ENCODE measurements at regions not wholly inside any gene's neighbourhood (a gene's known extent, or its start where the extent isn't known, plus 50 kb on each side); places are given as distances from the start of the nearest gene placed in this dataset.

DNA sequence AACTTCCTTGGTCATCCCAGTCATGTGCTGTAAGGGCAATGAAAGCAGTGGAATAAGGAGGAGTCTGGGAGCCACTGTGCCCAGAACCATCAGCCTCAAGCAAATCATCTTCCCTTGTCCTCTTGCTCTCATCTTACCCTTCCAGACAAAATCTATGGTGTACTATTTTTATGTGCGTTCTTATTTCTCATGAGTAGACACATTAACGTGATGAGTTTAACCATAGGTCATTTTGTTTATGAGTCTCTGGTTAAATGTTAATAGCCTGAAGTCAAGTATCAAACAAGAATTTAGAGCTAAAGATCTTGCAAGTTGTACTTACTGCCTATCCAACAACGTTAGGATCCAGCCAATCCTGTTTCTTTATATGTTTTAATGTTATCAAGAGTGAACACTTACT lies 495.3 kb downstream of the SPRY1 start (continued):
- TF ChIP-seq, protein P1, sequence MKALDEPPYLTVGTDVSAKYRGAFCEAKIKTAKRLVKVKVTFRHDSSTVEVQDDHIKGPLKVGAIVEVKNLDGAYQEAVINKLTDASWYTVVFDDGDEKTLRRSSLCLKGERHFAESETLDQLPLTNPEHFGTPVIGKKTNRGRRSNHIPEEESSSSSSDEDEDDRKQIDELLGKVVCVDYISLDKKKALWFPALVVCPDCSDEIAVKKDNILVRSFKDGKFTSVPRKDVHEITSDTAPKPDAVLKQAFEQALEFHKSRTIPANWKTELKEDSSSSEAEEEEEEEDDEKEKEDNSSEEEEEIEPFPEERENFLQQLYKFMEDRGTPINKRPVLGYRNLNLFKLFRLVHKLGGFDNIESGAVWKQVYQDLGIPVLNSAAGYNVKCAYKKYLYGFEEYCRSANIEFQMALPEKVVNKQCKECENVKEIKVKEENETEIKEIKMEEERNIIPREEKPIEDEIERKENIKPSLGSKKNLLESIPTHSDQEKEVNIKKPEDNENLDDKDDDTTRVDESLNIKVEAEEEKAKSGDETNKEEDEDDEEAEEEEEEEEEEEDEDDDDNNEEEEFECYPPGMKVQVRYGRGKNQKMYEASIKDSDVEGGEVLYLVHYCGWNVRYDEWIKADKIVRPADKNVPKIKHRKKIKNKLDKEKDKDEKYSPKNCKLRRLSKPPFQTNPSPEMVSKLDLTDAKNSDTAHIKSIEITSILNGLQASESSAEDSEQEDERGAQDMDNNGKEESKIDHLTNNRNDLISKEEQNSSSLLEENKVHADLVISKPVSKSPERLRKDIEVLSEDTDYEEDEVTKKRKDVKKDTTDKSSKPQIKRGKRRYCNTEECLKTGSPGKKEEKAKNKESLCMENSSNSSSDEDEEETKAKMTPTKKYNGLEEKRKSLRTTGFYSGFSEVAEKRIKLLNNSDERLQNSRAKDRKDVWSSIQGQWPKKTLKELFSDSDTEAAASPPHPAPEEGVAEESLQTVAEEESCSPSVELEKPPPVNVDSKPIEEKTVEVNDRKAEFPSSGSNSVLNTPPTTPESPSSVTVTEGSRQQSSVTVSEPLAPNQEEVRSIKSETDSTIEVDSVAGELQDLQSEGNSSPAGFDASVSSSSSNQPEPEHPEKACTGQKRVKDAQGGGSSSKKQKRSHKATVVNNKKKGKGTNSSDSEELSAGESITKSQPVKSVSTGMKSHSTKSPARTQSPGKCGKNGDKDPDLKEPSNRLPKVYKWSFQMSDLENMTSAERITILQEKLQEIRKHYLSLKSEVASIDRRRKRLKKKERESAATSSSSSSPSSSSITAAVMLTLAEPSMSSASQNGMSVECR (CRISPR knock-in tag; IDR thresholded peaks at IDR 0.05; ENCODE audit: borderline replicate concordance): no peak
- TF ChIP-seq TEAD4 (CRISPR knock-in tag; IDR thresholded peaks at IDR 0.05): no peak
- TF ChIP-seq ZMAT4 (CRISPR knock-in tag; IDR thresholded peaks at IDR 0.05): no peak
- no peak for TF ChIP-seq OVOL2 (CRISPR knock-in tag; IDR thresholded peaks at IDR 0.05; ENCODE audit: borderline replicate concordance)
- no peak for TF ChIP-seq JUN (CRISPR knock-in tag; IDR thresholded peaks at IDR 0.05)
- no peak for TF ChIP-seq RORB (CRISPR knock-in tag; IDR thresholded peaks at IDR 0.05)
- TF ChIP-seq SMAD4 (CRISPR knock-in tag; IDR thresholded peaks at IDR 0.05): no peak
- no peak for TF ChIP-seq HMGA2 (CRISPR knock-in tag; IDR thresholded peaks at IDR 0.05)
- TF ChIP-seq, protein P2, sequence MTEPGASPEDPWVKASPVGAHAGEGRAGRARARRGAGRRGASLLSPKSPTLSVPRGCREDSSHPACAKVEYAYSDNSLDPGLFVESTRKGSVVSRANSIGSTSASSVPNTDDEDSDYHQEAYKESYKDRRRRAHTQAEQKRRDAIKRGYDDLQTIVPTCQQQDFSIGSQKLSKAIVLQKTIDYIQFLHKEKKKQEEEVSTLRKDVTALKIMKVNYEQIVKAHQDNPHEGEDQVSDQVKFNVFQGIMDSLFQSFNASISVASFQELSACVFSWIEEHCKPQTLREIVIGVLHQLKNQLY (CRISPR knock-in tag; IDR thresholded peaks at IDR 0.05): no peak
- no peak for TF ChIP-seq ATF1 (CRISPR knock-in tag; IDR thresholded peaks at IDR 0.05)
- TF ChIP-seq E2F5 (CRISPR knock-in tag; IDR thresholded peaks at IDR 0.05): no peak
- no peak for TF ChIP-seq MXD4 (CRISPR knock-in tag; IDR thresholded peaks at IDR 0.05; ENCODE audit: borderline replicate concordance)
- no peak for TF ChIP-seq NR2C2 (CRISPR knock-in tag; IDR thresholded peaks at IDR 0.05)

GRCh38 chr4:123892368-123892976 lies 495.9 kb downstream of the SPRY1 start:
- 0 out of 2 replicates have a peak, but pooled peaks cover 4% of the 10 kb centered on the region for H3K9me3 Mint-ChIP-seq
- no peak for DNase-seq (ENCODE audit: low spot score)
- POLR2A ChIA-PET: no interaction called here
- no peak for TF ChIP-seq AFF4 (CRISPR knock-in tag; IDR thresholded peaks at IDR 0.05; ENCODE audit: borderline replicate concordance)
- no peak for TF ChIP-seq IRF2 (CRISPR knock-in tag; IDR thresholded peaks at IDR 0.05; ENCODE audit: borderline replicate concordance, low read depth)
- TF ChIP-seq, protein P1 (CRISPR knock-in tag; IDR thresholded peaks at IDR 0.05; ENCODE audit: borderline replicate concordance): no peak
- TF ChIP-seq, protein P3, sequence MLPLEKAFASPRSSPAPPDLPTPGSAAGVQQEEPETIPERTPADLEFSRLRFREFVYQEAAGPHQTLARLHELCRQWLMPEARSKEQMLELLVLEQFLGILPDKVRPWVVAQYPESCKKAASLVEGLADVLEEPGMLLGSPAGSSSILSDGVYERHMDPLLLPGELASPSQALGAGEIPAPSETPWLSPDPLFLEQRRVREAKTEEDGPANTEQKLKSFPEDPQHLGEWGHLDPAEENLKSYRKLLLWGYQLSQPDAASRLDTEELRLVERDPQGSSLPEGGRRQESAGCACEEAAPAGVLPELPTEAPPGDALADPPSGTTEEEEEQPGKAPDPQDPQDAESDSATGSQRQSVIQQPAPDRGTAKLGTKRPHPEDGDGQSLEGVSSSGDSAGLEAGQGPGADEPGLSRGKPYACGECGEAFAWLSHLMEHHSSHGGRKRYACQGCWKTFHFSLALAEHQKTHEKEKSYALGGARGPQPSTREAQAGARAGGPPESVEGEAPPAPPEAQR (CRISPR knock-in tag; IDR thresholded peaks at IDR 0.05): no peak
- TF ChIP-seq RORB (CRISPR knock-in tag; IDR thresholded peaks at IDR 0.05): no peak
- no peak for TF ChIP-seq ZNF425 (CRISPR knock-in tag; conservative IDR thresholded peaks at IDR 0.05)

More at GRCh38 chr4:123892368-123892976, 495.9 kb downstream of the SPRY1 start:
- Mint-ChIP-seq H3K36me3 (no peaks in the 10 kb centered on the region), H3K27ac (no peak overlapping the region), H3K4me3 (no peak overlapping the region), H3K4me1 (no peaks in the 10 kb centered on the region), H3K27me3 (ENCODE audit: low read depth) (no peaks in the 10 kb centered on the region)
- CTCF ChIA-PET: interaction anchor here (1.0 kb wide), 1 partner anchor 119 kb away, joined by 3 read pairs; no protein-coding TSS in a partner anchor
- no peak for ATAC-seq

Measured in WTC11 (cell line).